Calu3 (cell line): ENCODE measurements at regions not wholly inside any gene's neighbourhood (a gene's known extent, or its start where the extent isn't known, plus 50 kb on each side); places are given as distances from the start of the nearest gene placed in this dataset.

Experiments
- BruUV-seq: library from RNA; stranded (reverse); fragments of 400-500 nt; replicated peaks from 2 replicates; lab custom pipeline; 2021; lab: Mats Ljungman, UMichigan
- CTCF ChIA-PET: fragments of 300-600 bp; sonication (Branson Sonifier 250); formaldehyde crosslinking; loops from one replicate; lab custom pipeline; 2022; ENCODE audit warnings: antibody characterized with exemption; lab: Charles Lee
- DNase-seq: peaks from one replicate; pipeline ENCODE4 v3.0.0; 2022
- H3K27ac Mint-ChIP-seq: one replicate; pipeline ENCODE4 v1.8.0; 2022; ENCODE audit warnings: mixed read lengths; ENCODE audit not compliant: unreplicated experiment
- H3K27me3 Mint-ChIP-seq: one replicate; pipeline ENCODE4 v1.8.0; 2022; ENCODE audit warnings: mixed read lengths; ENCODE audit not compliant: unreplicated experiment
- H3K36me3 Mint-ChIP-seq: one replicate; pipeline ENCODE4 v1.8.0; 2022; ENCODE audit warnings: mild to moderate bottlenecking, moderate library complexity, mixed read lengths; ENCODE audit not compliant: insufficient read depth, unreplicated experiment
- H3K4me1 Mint-ChIP-seq: one replicate; pipeline ENCODE4 v1.8.0; 2022; ENCODE audit warnings: mild to moderate bottlenecking, low read depth, mixed read lengths; ENCODE audit not compliant: unreplicated experiment
- H3K4me3 Mint-ChIP-seq: one replicate; pipeline ENCODE4 v1.8.0; 2022; ENCODE audit warnings: mild to moderate bottlenecking, low read depth, moderate library complexity, mixed read lengths; ENCODE audit not compliant: unreplicated experiment
- H3K9me3 Mint-ChIP-seq: one replicate; pipeline ENCODE4 v1.8.0; 2022; ENCODE audit warnings: low read depth, mixed read lengths; ENCODE audit not compliant: unreplicated experiment
- intact Hi-C: fragments of 100-400 bp; cut with micrococcal nuclease; formaldehyde crosslinking; loops from one replicate; pipeline ENCODE4 v1.10.0; 2022; ENCODE audit not compliant: unreplicated experiment
- TF ChIP-seq, protein P1 (sequence below): fragments of 200-600 bp; IDR thresholded peaks from one replicate; pipeline ENCODE4 v1.8.0; 2022; ENCODE audit warnings: antibody characterized with exemption; ENCODE audit not compliant: unreplicated experiment

DNA sequence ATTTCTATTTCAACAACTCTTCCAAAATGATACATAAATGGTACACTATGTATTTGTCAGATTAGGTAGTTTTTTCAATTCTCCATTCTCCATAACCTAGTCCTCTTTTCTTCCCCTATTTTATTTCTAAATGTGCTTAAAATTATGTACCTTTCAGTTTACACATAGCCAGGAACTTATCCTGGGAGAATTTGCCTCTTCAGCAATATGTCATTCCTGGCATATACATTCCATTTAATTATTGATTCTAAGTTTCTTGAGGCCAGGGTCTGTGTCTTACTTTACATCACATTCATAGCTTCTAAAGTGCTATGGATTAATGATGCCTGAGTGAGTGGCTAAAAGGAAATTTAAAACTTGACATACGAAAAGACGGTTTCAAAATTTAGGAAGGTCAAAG, 199.8 kb downstream of the PDGFRA start:
- intact Hi-C loops: no loop called here
- TF ChIP-seq, protein P1, sequence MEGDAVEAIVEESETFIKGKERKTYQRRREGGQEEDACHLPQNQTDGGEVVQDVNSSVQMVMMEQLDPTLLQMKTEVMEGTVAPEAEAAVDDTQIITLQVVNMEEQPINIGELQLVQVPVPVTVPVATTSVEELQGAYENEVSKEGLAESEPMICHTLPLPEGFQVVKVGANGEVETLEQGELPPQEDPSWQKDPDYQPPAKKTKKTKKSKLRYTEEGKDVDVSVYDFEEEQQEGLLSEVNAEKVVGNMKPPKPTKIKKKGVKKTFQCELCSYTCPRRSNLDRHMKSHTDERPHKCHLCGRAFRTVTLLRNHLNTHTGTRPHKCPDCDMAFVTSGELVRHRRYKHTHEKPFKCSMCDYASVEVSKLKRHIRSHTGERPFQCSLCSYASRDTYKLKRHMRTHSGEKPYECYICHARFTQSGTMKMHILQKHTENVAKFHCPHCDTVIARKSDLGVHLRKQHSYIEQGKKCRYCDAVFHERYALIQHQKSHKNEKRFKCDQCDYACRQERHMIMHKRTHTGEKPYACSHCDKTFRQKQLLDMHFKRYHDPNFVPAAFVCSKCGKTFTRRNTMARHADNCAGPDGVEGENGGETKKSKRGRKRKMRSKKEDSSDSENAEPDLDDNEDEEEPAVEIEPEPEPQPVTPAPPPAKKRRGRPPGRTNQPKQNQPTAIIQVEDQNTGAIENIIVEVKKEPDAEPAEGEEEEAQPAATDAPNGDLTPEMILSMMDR: no peak
- DNase-seq: no peak
- no peak overlapping the region for H3K4me3 Mint-ChIP-seq
- H3K9me3 Mint-ChIP-seq: no peaks in the 10 kb centered on the region
- H3K27me3 Mint-ChIP-seq: peaks cover 30% of the 10 kb centered on the region
- H3K27ac Mint-ChIP-seq: no peak overlapping the region
- no peaks in the 10 kb centered on the region for H3K36me3 Mint-ChIP-seq
- no peaks in the 10 kb centered on the region for H3K4me1 Mint-ChIP-seq
- CTCF ChIA-PET: no interaction called here
- BruUV-seq: no TSS peak

DNA sequence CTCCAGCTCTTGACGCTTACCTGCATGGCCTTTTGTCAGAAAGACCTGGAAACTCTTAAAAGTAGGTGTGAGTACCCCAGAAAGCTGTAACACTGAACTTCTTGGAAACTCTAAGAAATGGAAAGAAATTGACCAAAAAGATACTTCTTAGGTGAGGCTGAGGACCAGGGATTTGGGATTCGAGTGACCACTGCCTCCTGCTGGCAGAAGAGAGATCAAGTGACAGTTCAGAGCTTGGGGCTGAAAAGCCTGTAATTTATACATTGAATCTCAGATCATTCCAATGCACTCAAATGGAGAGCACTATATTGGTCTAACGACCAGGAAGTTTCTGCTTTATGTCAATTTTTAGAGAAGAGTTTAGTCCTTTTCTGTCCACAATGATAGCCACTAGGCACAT, 204.6 kb downstream of the PDGFRA start:
- Mint-ChIP-seq H3K27me3 (peaks cover 47% of the 10 kb centered on the region), H3K27ac (no peak overlapping the region), H3K9me3 (no peaks in the 10 kb centered on the region), H3K36me3 (no peaks in the 10 kb centered on the region), H3K4me3 (no peak overlapping the region), H3K4me1 (no peaks in the 10 kb centered on the region)
- intact Hi-C loops: loop anchor here (2.0 to 5.0 kb wide), 2 partner anchors 36 to 111 kb away; no protein-coding TSS in a partner anchor
- TF ChIP-seq, protein P1: no peak
- no TSS peak for BruUV-seq
- DNase-seq: no peak
- CTCF ChIA-PET: no interaction called here

DNA sequence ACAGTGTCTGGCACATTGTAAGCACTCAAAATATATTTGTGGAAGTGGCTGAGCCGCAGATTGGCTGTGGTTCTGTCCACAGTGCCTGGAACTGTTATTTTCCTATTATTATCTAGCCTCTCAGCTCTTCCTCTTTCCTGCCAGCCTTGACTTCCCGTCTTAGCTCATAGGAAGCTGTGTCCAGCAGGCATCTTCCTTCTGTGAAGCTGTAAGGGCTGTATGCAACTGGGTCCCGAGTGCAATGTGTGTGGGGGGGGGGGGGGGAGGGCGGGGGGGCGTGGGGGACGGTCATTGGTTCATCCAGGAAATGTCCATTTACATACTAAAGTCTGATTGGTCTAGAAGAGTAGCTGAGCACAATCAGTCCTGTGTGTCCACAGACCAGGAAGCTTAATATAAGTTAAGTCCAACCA, 210.7 kb downstream of the PDGFRA start:
- Mint-ChIP-seq H3K36me3 (no peaks in the 10 kb centered on the region), H3K9me3 (no peaks in the 10 kb centered on the region), H3K27ac (no peak overlapping the region), H3K27me3 (peaks cover 48% of the 10 kb centered on the region), H3K4me3 (no peak overlapping the region), H3K4me1 (no peaks in the 10 kb centered on the region)
- intact Hi-C loops: loop anchor here (1.0 to 5.0 kb wide), 3 partner anchors 55 to 522 kb away; no protein-coding TSS in a partner anchor
- no TSS peak for BruUV-seq
- TF ChIP-seq, protein P1: no peak
- CTCF ChIA-PET: no interaction called here
- DNase-seq: no peak

DNA sequence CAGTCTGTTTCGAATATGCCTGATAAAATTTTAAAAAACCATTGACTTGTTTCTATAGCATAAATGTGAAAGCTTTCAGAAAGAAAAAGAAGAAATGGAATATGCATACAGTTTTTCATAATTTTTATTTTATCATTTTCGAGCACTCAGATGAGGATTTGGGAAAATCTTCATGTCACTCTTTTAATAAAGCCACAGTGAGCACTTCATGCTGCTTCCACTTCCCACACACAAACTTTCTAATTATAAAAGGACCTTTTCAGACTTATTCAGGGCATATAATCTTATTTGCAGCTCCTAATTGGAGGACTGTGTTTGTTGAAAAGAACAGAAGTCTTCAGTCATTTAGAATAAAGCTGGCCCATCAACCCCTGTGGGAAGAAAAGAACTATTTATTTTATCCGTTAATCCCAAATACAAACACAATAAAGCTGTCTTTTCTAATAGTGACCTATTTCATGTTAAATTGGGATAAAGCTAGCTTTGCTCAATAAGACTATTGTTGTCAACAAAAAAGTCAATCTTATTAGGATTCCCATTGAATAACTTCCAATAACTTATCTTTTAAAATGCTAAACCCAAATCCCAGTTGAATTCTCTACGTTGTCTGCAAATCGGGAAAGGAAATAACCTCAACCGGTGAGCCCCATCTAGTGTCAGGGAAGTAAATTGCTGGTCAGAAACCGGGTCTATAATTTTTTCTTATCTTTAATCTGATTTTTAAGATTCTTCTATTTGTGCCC, 211.5 kb downstream of the PDGFRA start:
- intact Hi-C loops: loop anchor here (1.0 to 5.0 kb wide), 3 partner anchors 56 to 522 kb away; no protein-coding TSS in a partner anchor
- Mint-ChIP-seq H3K4me1 (no peaks in the 10 kb centered on the region), H3K9me3 (no peaks in the 10 kb centered on the region), H3K27me3 (peaks cover 50% of the 10 kb centered on the region), H3K4me3 (no peak overlapping the region), H3K27ac (no peak overlapping the region), H3K36me3 (no peaks in the 10 kb centered on the region)
- CTCF ChIA-PET: no interaction called here
- peak; percentile 19 for DNase-seq
- no TSS peak for BruUV-seq
- TF ChIP-seq, protein P1: no peak
